Body of pancreas (tissue), 4 donors: ENCODE measurements at regions not wholly inside any gene's neighbourhood (a gene's known extent, or its start where the extent isn't known, plus 50 kb on each side); places are given as distances from the start of the nearest gene placed in this dataset.

Experiments used
- ATAC-seq: fragments of 150-250 bp; one replicate; pipeline ENCODE4 v1.9.1; 2016
- DNase-seq, 4 donors: peaks; one replicate each; pipeline ENCODE4 v3.0.0-alpha.2; 2019
- H3K27ac ChIP-seq, 4 donors: fragments of 200-600 bp; sonication (generic); 1 replicate in 3 of 4; 2 replicates in 1 of 4; pipeline versions ENCODE4 v1.5.1 to v1.6.1; 2016 to 2019; ENCODE audit warnings: mild to moderate bottlenecking in 1 of 4, mixed read lengths in 1 of 4, moderate library complexity in 1 of 4
- H3K27me3 ChIP-seq, 2 donors: fragments of 200-600 bp; sonication (generic); one replicate each; pipeline ENCODE4 v1.6.0; 2016; ENCODE audit warnings: mild to moderate bottlenecking in 1 of 2
- H3K36me3 ChIP-seq, 2 donors: fragments of 200-600 bp; sonication (generic); replicated peaks in 1 of 2; 2 replicates each; pipeline ENCODE4 v1.5.1; 2016; ENCODE audit warnings: low read depth in 2 of 2; ENCODE audit not compliant: insufficient read depth in 1 of 2
- H3K4me1 ChIP-seq: fragments of 200-600 bp; sonication (generic); one replicate; pipeline ENCODE4 v1.6.0; 2016
- H3K4me3 ChIP-seq, 2 donors: fragments of 200-600 bp; sonication (generic); 1 replicate in 1 of 2; 2 replicates in 1 of 2; pipeline ENCODE4 v1.5.1; 2016 to 2019
- H3K9me3 ChIP-seq, 3 donors: fragments of 200-600 bp; sonication (generic); 1 replicate in 2 of 3; 2 replicates in 1 of 3; pipeline ENCODE4 v1.5.1; 2016
- CTCF ChIP-seq, 7 experiments: fragments of 450-650 bp in 4 of 7; fragments of 200-600 bp in 3 of 7; sonication (generic) in 3 of 7; IDR thresholded peaks; one replicate each; pipeline ENCODE4 v1.5.1; 2016 to 2019; ENCODE audit warnings: antibody characterized with exemption in 7 of 7
- POLR2A ChIP-seq, 3 donors: fragments of 450-650 bp; IDR thresholded peaks; one replicate each; pipeline ENCODE4 v1.6.1; 2016; ENCODE audit warnings: antibody characterized with exemption in 3 of 3, mild to moderate bottlenecking in 2 of 3
- WGBS, 2 donors: methylation state at CpG; one replicate each; pipeline ENCODE4 v1.1.5; 2017; 5-methylcytosine and 5-hydroxymethylcytosine counted together
- intact Hi-C: fragments of 100-400 bp; cut with DNase I; formaldehyde crosslinking; loops from one replicate; pipeline ENCODE4 v1.15.1; 2023

- no peak for ATAC-seq
- TF ChIP-seq CTCF (IDR thresholded peaks at IDR 0.05) (no peak), POLR2A (IDR thresholded peaks at IDR 0.05) (no peak)
- intact Hi-C loops, result no loop called here
- Histone ChIP-seq H3K4me1 (no peaks in the 10 kb centered on the region), H3K9me3 (no peaks in the 10 kb centered on the region), H3K4me3 (no peak overlapping the region), H3K27ac (no peak overlapping the region), H3K36me3 (no peaks in the 10 kb centered on the region), H3K27me3 (no peaks in the 10 kb centered on the region)
- WGBS, 2 donors, result 75 to 80% methylated on average over 4 of the region's 4 CpGs
- DNase-seq, result no peak
Measured at GRCh38 chr15:63454503-63455211, 49.7 kb upstream of the USP3 start.
